ENCODE measurements at regions not wholly inside any gene's neighbourhood (a gene's known extent, or its start where the extent isn't known, plus 50 kb on each side); places are given as distances from the start of the nearest gene placed in this dataset.

GRCh38 chr11:104488561-104488960, 324.6 kb upstream of the PDGFD start:
- no peak for DNase-seq (ENCODE audit: extremely low read depth in 1 of 11, low read depth in 9 of 11, low spot score in 4 of 11)

DNA sequence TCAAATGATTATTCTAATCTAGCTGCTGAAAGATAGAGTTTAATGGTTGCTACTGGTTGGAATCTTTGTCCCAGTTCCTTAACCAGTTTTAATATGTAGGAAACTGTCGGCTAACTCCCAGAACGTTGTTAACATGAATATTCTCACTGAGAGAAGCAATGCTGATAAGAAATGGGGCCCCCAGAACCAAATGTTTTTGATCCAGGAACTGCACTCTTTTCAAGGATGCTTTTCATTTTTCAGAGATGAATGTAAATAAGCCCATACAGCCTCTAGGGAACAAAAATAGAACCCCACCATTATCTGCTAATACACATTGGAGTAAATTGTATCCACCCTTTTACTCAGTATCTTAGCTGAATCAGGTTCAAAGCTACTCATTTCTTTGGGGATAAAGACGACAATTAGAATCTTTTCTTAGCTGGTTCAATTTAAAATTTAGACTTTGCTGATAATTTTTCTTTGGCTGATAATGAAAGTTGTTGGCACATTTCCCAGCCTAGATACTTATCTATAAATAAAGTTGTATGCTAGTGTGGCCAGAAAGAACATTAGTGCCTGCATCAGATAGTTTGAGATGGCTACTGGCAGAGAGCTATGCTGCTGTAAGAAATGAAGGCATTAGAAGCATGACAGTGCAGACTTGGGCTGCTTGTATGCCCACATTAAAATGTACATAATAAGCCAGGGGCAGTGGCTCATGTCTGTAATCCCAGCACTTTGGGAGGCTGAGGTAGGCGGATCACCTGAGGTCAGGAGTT, 323.3 kb upstream of the PDGFD start:
- DNase-seq (ENCODE audit: extremely low read depth in 1 of 11, low read depth in 9 of 11, low spot score in 4 of 11): no peak

DNA sequence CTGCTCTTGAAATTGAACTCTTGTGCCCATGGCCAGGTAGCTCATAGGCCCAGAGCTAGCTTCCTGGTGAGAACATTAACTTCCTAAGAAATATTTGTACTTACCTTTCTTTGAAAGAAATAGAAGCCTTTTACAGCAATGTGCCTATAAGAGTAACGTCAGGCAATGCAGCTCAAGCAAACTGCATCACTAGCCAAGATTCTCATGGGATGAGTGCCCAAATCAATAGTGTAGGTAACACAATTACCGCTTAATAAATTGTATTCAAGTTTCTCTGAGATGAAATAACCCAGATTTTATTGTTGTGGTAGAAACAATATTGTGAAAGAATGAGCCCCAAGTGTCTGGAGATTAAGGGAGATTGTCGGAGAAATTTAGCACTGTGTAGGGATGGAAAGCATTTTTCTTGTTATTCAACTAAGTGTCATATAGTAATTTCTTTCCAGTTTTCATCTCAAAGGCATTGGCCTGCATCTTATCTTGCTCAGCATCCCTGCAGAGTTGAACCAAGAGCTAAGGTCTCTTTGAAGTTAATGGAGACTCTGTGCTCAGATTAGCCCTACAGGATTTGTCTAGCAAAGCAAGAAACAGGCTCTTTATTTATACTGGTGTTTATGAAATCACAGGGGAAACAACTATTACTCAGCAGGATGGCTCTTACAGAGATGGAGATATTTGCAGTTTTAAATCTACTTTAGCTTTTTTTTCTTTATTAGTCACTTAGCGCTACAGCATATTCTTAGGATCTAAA, 321.0 kb upstream of the PDGFD start:
- DNase-seq (ENCODE audit: extremely low read depth in 1 of 11, low read depth in 9 of 11, low spot score in 4 of 11): no peak

DNA sequence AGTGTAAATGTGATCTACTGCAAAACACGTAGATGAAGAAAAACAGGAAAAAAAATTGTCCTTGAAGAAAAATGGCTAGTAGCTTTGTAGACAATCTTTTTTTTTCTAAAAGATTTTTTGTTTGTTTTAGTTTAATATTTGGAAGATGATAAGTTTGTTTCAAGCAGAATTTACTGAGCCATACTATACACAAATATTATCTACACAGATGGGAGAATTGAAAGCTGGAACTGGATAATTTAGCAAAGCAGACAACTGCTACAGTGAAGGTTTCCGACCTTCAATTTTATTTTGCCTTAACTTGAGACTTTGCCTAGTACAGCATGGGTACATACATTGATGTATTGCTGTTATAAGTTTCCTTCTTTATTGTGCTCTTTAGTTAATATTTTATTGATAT, 313.0 kb upstream of the PDGFD start:
- no peak for DNase-seq (ENCODE audit: extremely low read depth in 1 of 11, low read depth in 9 of 11, low spot score in 4 of 11)

- no peak for DNase-seq (ENCODE audit: extremely low read depth in 1 of 11, low read depth in 9 of 11, low spot score in 4 of 11)
Observed at GRCh38 chr11:104476454-104476853, 312.5 kb upstream of the PDGFD start.

DNA sequence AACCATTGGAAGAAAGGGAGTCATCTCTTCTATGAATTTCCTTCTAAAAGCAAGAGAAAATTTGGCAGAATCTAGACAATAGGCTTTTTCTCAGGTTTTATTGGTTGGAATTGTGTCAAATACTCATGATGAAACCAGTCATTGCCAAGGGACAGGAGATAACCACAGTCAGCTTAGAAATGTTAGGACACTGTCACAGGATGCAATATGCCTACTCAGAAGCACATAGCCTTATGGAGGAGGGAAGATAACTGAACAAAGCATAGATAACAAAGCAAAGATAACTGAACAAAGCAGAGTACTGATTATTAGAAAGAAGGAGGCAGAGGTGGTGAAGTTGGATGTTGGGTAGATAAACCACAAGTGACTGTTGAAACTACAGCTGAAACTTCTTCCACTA, 303.5 kb upstream of the PDGFD start:
- DNase-seq (ENCODE audit: extremely low read depth in 1 of 11, low read depth in 9 of 11, low spot score in 4 of 11): no peak

- no peak for DNase-seq (ENCODE audit: extremely low read depth in 1 of 11, low read depth in 9 of 11, low spot score in 4 of 11)
Observed at GRCh38 chr11:104465321-104465720, 301.4 kb upstream of the PDGFD start.

GRCh38 chr11:104464691-104465090, 300.7 kb upstream of the PDGFD start:
- DNase-seq (ENCODE audit: extremely low read depth in 1 of 11, low read depth in 9 of 11, low spot score in 4 of 11): peak in 1 of 11 donors; percentile 3

GRCh38 chr11:104462341-104462740, 298.4 kb upstream of the PDGFD start:
- DNase-seq (ENCODE audit: extremely low read depth in 1 of 11, low read depth in 9 of 11, low spot score in 4 of 11): no peak

DNA sequence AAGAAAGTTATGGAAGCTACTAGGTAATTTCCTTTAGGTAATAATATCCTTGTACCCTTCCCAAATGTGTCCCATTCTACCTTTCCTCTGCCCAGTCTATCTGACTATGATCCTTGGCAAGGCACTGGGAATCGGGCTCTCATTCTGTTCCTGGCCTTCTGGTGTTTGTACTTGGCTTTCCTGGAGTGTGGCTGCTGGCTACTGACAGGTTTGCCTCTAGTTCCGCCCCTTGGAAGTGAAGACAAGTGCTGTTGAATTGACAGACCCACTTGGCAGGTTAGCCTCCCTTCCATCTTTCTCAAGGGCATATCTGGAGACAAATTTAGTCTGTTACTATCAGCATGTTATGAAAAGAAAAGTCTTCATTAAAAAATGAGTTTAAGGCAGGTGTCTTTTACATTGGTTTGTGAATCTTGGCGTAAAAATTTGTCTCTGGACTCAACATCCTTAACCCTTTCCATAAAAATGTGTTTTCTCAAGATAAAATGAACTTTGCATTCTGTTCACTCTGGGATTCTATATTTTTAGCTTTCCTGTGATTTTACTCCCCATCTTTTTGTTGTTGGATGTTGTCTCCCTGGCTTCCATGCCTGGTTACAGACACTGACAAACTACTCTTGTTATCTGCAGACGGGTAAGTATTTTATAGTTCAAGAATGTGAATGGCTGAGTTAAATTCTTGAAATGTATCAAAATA, 287.4 kb upstream of the PDGFD start:
- DNase-seq (ENCODE audit: extremely low read depth in 1 of 11, low read depth in 9 of 11, low spot score in 4 of 11): no peak

GRCh38 chr11:104443387-104443786, 279.4 kb upstream of the PDGFD start:
- no peak for DNase-seq (ENCODE audit: extremely low read depth in 1 of 11, low read depth in 9 of 11, low spot score in 4 of 11)

GRCh38 chr11:104442321-104442720, 278.4 kb upstream of the PDGFD start:
- DNase-seq (ENCODE audit: extremely low read depth in 1 of 11, low read depth in 9 of 11, low spot score in 4 of 11): no peak

DNA sequence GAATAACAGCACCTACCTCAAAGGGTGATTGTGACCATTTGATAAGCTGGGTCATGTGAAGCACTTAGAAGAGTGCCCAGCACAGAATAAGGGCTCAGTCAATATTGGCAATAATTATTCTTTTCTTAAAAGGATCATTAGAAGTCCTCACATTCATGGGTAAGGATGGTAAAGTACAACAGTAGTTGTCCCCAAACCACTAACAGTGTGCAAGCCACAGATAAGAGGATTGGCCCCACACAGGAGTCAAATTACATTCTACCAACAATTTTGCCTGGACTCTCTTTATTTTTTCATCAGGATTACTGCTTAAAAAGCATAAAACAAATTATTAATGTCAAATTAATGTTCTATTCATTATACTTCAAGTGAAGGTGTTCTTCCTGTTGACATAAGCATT, 271.5 kb upstream of the PDGFD start:
- DNase-seq (ENCODE audit: extremely low read depth in 1 of 11, low read depth in 9 of 11, low spot score in 4 of 11): no peak

DNA sequence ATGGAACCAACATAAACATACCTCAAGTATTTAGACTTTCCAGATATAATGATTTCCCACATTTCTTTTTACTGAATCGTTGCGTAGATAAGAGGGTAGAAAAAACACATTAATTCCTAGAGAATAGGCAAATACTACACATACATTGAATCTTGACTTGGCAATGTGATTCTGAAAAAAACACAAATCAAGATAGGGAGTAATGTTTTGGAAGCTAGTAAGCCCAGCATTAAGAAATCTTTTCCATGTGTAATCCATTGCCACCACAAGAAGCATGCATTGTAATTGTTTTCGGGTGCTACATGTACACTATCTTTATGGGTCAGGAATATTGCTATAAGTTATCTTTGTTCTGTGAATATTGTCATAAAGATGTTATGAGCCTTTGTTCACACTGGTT, 269.8 kb upstream of the PDGFD start:
- DNase-seq (ENCODE audit: extremely low read depth in 1 of 11, low read depth in 9 of 11, low spot score in 4 of 11): no peak

DNA sequence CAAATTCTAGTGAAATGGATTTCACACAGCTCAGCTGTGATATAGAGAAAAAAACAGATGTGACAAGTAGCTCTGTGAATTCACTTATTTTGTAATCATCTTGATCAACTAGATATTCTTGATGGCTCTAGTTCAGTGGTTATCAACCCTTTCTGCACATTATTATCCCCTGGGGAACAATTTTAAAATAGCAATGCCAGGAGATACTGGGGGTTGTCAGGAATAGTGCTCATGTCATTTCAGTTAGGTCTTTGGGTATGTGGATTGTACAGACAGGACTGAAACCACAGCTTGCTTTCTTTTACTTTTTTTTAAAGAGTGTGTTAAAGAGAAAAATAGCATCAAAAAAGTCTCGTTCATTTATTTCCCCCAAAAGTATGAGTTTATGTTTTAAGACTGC, 269.0 kb upstream of the PDGFD start:
- DNase-seq (ENCODE audit: extremely low read depth in 1 of 11, low read depth in 9 of 11, low spot score in 4 of 11): no peak

DNA sequence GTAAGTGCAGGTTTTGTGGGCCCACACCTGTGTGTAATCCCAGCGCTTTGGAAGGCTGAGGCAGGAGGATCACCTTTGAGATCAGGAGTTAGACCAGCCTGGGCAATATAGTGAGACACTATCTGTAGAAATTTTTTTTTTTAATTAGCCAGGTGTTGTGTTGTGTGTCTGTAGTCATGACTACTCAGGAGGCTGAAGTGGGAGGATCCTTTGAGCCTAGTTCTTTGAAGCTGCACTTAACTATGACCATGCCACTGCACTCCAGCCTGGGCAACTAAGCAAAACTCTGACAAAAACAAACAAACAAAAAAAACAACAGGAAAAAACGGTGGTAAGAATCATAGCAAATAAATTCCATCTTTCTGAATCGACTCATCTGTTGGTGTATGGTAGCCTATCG, 268.6 kb upstream of the PDGFD start:
- no peak for DNase-seq (ENCODE audit: extremely low read depth in 1 of 11, low read depth in 9 of 11, low spot score in 4 of 11)

DNA sequence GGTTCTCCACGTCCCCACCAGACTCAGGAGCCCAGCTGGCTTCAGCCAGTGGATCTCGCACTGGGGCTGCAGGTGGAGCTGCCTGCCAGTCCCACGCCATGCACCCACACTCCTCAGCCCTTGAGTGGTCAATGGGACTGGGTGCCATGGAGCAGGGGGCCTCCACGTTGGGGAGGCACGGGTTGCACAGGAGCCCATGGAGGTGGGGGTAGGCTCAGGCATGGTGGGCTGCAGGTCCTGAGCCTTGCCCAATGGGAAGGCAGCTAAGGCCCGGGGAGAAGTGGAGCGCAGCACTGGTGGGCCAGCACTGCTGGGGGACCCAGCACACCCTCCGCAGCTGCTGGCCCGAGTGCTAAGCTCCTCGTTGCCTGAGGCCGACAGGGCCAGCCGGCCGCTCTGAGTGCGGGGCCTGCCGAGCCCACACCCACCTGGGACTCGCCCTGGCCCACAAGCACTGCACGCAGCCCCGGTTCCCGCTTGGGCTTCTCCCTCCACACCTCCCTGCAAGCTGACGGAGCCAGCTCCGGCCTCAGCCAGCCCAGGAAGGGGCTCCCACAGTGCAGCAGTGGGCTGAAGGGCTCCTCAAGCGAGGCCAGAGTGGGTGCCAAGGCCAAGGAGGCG, 258.5 kb upstream of the PDGFD start:
- no peak for DNase-seq (ENCODE audit: extremely low read depth in 1 of 11, low read depth in 9 of 11, low spot score in 4 of 11)

DNA sequence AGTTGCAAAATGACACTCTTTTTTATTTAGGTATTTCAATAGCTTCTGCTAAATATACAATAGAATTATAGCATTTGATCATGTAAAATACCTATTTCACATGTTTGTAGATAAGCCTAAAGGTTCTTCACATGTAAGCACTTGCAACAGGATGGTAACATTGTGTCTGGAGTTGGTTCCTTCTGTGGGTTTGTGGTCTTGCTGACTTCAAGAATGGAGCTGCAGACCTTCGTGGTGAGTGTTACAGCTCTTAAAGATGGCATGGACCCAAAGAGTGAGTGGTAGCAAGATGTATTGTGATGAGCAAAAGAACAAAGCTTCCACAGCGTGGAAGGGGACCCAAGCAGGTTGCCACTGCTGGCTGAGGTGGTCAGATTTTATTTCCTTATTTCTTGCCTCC, 246.4 kb upstream of the PDGFD start:
- DNase-seq (ENCODE audit: extremely low read depth in 1 of 11, low read depth in 9 of 11, low spot score in 4 of 11): no peak

DNA sequence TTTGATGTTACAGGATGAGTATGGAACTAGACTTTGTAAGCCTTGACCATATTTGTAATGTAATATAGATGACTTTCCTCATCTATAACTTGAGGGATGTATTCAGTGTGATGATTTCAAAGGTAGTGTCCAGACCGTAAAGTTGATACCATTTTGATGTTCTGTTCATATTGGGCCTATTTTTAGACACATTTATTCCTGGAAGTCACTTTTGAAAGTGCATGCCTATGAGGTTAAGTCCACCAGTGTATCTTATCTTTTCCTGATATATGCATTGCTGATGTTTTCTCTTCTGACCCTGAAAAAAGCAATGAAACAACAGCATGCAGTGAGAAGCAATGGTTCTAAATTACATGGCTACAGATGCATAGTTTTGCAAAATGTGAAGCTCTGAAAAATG, 244.7 kb upstream of the PDGFD start:
- no peak for DNase-seq (ENCODE audit: extremely low read depth in 1 of 11, low read depth in 9 of 11, low spot score in 4 of 11)

- DNase-seq (ENCODE audit: extremely low read depth in 1 of 11, low read depth in 9 of 11, low spot score in 4 of 11): no peak
Observed at GRCh38 chr11:104405277-104405676, 241.3 kb upstream of the PDGFD start.
